Stimulated activated CD4-positive, alpha-beta T cell treated with anti-CD3 and anti-CD28 coated beads, Interleukin-12 subunit alpha, Interleukin-12 subunit beta, amount 100 ng/mL, for 4 hours (primary cell): ENCODE measurements at regions not wholly inside any gene's neighbourhood (a gene's known extent, or its start where the extent isn't known, plus 50 kb on each side); places are given as distances from the start of the nearest gene placed in this dataset.
"Not testable (repeated sequence)": the region's sequence is repeated elsewhere in the genome, so short reads cannot be mapped to it uniquely, and the experiment has no call there.

Experiments used
- DNase-seq: peaks from one replicate; pipeline ENCODE4 v3.0.0-alpha.2; 2020

- no peak for DNase-seq
Measured at GRCh38 chr3:103512595-103512994, 1077.8 kb downstream of the ZPLD1 start.

GRCh38 chr3:103513003-103513402 is 1078.2 kb downstream of the ZPLD1 start:
- no peak for DNase-seq

- no peak for DNase-seq
Measured at GRCh38 chr3:103515116-103515515, 1080.3 kb downstream of the ZPLD1 start.

GRCh38 chr3:103516950-103517349 is 1082.1 kb downstream of the ZPLD1 start:
- DNase-seq = no peak

- not testable (repeated sequence) for DNase-seq
Measured at GRCh38 chr3:103531327-103531726, 1096.5 kb downstream of the ZPLD1 start.

- no peak for DNase-seq
Measured at GRCh38 chr3:103532986-103533385, 1098.2 kb downstream of the ZPLD1 start.

- DNase-seq = no peak
Measured at GRCh38 chr3:103554451-103554850, 1119.6 kb downstream of the ZPLD1 start.

- not testable (repeated sequence) for DNase-seq
Measured at GRCh38 chr3:103564116-103564515, 1129.3 kb downstream of the ZPLD1 start.

GRCh38 chr3:103585809-103586208 is 1151.0 kb downstream of the ZPLD1 start:
- DNase-seq = no peak

GRCh38 chr3:103589770-103590169 is 1155.0 kb downstream of the ZPLD1 start:
- DNase-seq = no peak

GRCh38 chr3:103600844-103601243 is 1166.0 kb downstream of the ZPLD1 start:
- DNase-seq = no peak

- DNase-seq = no peak
Measured at GRCh38 chr3:103601666-103602065, 1166.9 kb downstream of the ZPLD1 start.

GRCh38 chr3:103609472-103609871 is 1174.7 kb downstream of the ZPLD1 start:
- no peak for DNase-seq

GRCh38 chr3:103613397-103614156 is 1178.8 kb downstream of the ZPLD1 start:
- no peak for DNase-seq

- DNase-seq = no peak
Measured at GRCh38 chr3:103614719-103615118, 1179.9 kb downstream of the ZPLD1 start.

GRCh38 chr3:103617961-103618360 is 1183.1 kb downstream of the ZPLD1 start:
- DNase-seq = no peak

GRCh38 chr3:103624271-103624670 is 1189.5 kb downstream of the ZPLD1 start:
- DNase-seq = no peak

GRCh38 chr3:103629391-103629790 is 1194.6 kb downstream of the ZPLD1 start:
- no peak for DNase-seq

GRCh38 chr3:103644450-103644849 is 1209.6 kb downstream of the ZPLD1 start:
- DNase-seq = no peak

GRCh38 chr3:103653996-103654395 is 1219.2 kb downstream of the ZPLD1 start:
- DNase-seq = no peak

GRCh38 chr3:103657756-103658155 is 1222.9 kb downstream of the ZPLD1 start:
- no peak for DNase-seq

GRCh38 chr3:103660810-103661209 is 1226.0 kb downstream of the ZPLD1 start:
- no peak for DNase-seq

GRCh38 chr3:103662591-103662990 is 1227.8 kb downstream of the ZPLD1 start:
- DNase-seq = no peak

GRCh38 chr3:103672346-103672745 is 1237.5 kb downstream of the ZPLD1 start:
- DNase-seq = no peak

GRCh38 chr3:103684904-103685303 is 1250.1 kb downstream of the ZPLD1 start:
- no peak for DNase-seq
